Neural cell (in vitro differentiated cells): ENCODE measurements at regions not wholly inside any gene's neighbourhood (a gene's known extent, or its start where the extent isn't known, plus 50 kb on each side); places are given as distances from the start of the nearest gene placed in this dataset.

Source experiments
- H2AFZ ChIP-seq: fragments of 200-600, 300-800 bp; sonication (generic), shearing (Covaris generic); 2 replicates; pipeline ENCODE4 v1.6.0; 2014; ENCODE audit warnings: low read depth, mild to moderate bottlenecking, antibody characterized with exemption, low read length, moderate library complexity
- H3F3A ChIP-seq: fragments of 200-600 bp; shearing (Covaris generic); 2 replicates; pipeline ENCODE4 v1.6.1; 2016; ENCODE audit warnings: mild to moderate bottlenecking, moderate library complexity, mixed read lengths, antibody characterized with exemption, low read length; ENCODE audit not compliant: insufficient read depth, poor library complexity, severe bottlenecking
- H3K27ac ChIP-seq: fragments of 200-600, 300-800 bp; sonication (generic), shearing (Covaris generic); 2 replicates; pipeline ENCODE4 v1.5.1; 2014; ENCODE audit warnings: mild to moderate bottlenecking, low read length, moderate library complexity
- H3K27me3 ChIP-seq: fragments of 300-800, 200-600 bp; sonication (generic), shearing (Covaris generic); 2 replicates; pipeline ENCODE4 v1.6.0; 2014; ENCODE audit warnings: mild to moderate bottlenecking, low read depth, low read length, moderate library complexity; ENCODE audit not compliant: insufficient read depth
- H3K36me3 ChIP-seq: fragments of 300-800, 200-600 bp; sonication (generic), shearing (Covaris generic); 2 replicates; pipeline ENCODE4 v1.5.1; 2014; ENCODE audit warnings: mild to moderate bottlenecking, antibody characterized with exemption, low read length, moderate library complexity; ENCODE audit not compliant: insufficient read depth
- H3K4me2 ChIP-seq: fragments of 300-800, 200-600 bp; sonication (generic), shearing (Covaris generic); 2 replicates; pipeline ENCODE4 v1.6.0; 2014; ENCODE audit warnings: mild to moderate bottlenecking, low read length
- H3K4me3 ChIP-seq: fragments of 300-800, 200-600 bp; sonication (generic), shearing (Covaris generic); 2 replicates; pipeline ENCODE4 v1.5.1; 2014; ENCODE audit warnings: mild to moderate bottlenecking, low read length, moderate library complexity
- H3K79me2 ChIP-seq: fragments of 200-600 bp; shearing (Covaris generic); replicated peaks from 2 replicates; pipeline ENCODE4 v1.6.0; 2014; ENCODE audit warnings: mild to moderate bottlenecking, low read length, moderate library complexity; ENCODE audit not compliant: insufficient read depth
- H3K9ac ChIP-seq: fragments of 300-800, 200-600 bp; sonication (generic), shearing (Covaris generic); 2 replicates; pipeline ENCODE4 v1.6.1; 2016; ENCODE audit warnings: mild to moderate bottlenecking, low read length, mixed read lengths
- H3K9me2 ChIP-seq: fragments of 200-600 bp; shearing (Covaris generic); 2 replicates; pipeline ENCODE4 v1.6.1; 2016; ENCODE audit warnings: mild to moderate bottlenecking, low read length, mixed read lengths; ENCODE audit not compliant: insufficient read depth
- H3K9me3 ChIP-seq: fragments of 200-600, 300-800 bp; sonication (generic), shearing (Covaris generic); 2 replicates; pipeline ENCODE4 v1.6.1; 2016; ENCODE audit warnings: mild to moderate bottlenecking, mixed run types, low read length, moderate library complexity, mixed read lengths
- H4K20me1 ChIP-seq: fragments of 200-600 bp; shearing (Covaris generic); 2 replicates; pipeline ENCODE4 v1.6.1; 2016; ENCODE audit warnings: mild to moderate bottlenecking, mixed run types; ENCODE audit not compliant: insufficient read depth
- EP300 ChIP-seq: fragments of 450-650 bp; conservative IDR thresholded peaks from 2 replicates; pipeline ENCODE4 v1.6.1; 2014; ENCODE audit warnings: antibody characterized with exemption, mild to moderate bottlenecking, moderate library complexity; ENCODE audit not compliant: poor library complexity, severe bottlenecking
- EZH2 ChIP-seq: fragments of 200-600, 300-800 bp; shearing (Covaris generic), sonication (generic); IDR thresholded peaks from 2 replicates; pipeline ENCODE4 v1.6.1; 2014; ENCODE audit warnings: antibody characterized with exemption, low read length, borderline replicate concordance, mild to moderate bottlenecking; ENCODE audit not compliant: insufficient read depth, poor library complexity, severe bottlenecking
- MXI1 ChIP-seq: fragments of 450-650 bp; conservative IDR thresholded peaks from 2 replicates; pipeline ENCODE4 v1.6.1; 2014; ENCODE audit warnings: antibody characterized with exemption, mild to moderate bottlenecking; ENCODE audit not compliant: poor library complexity, severe bottlenecking
- POLR2AphosphoS5 ChIP-seq: IDR thresholded peaks from 2 replicates; pipeline ENCODE4 v1.6.1; 2012
- RAD21 ChIP-seq: fragments of 450-650 bp; conservative IDR thresholded peaks from 2 replicates; pipeline ENCODE4 v1.6.1; 2014; ENCODE audit warnings: antibody characterized with exemption, mild to moderate bottlenecking, moderate library complexity
- REST ChIP-seq: IDR thresholded peaks from 2 replicates; pipeline ENCODE4 v1.6.1; 2012; ENCODE audit warnings: borderline replicate concordance
- SMC3 ChIP-seq: fragments of 450-650 bp; conservative IDR thresholded peaks from 2 replicates; pipeline ENCODE4 v1.6.1; 2014; ENCODE audit warnings: antibody characterized with exemption, mild to moderate bottlenecking, moderate library complexity; ENCODE audit not compliant: poor library complexity
- TAF1 ChIP-seq: IDR thresholded peaks from 2 replicates; pipeline ENCODE4 v1.6.1; 2012; ENCODE audit warnings: low read depth
- TF ChIP-seq, protein P1 (sequence below): fragments of 450-650 bp; IDR thresholded peaks from 2 replicates; pipeline ENCODE4 v1.5.1; 2014; ENCODE audit warnings: antibody characterized with exemption, mild to moderate bottlenecking, moderate library complexity; ENCODE audit not compliant: poor library complexity, severe bottlenecking

- no peaks in the 10 kb centered on the region for H3K36me3 ChIP-seq
- H3K4me3 ChIP-seq: no peak overlapping the region
- TF ChIP-seq, protein P1, sequence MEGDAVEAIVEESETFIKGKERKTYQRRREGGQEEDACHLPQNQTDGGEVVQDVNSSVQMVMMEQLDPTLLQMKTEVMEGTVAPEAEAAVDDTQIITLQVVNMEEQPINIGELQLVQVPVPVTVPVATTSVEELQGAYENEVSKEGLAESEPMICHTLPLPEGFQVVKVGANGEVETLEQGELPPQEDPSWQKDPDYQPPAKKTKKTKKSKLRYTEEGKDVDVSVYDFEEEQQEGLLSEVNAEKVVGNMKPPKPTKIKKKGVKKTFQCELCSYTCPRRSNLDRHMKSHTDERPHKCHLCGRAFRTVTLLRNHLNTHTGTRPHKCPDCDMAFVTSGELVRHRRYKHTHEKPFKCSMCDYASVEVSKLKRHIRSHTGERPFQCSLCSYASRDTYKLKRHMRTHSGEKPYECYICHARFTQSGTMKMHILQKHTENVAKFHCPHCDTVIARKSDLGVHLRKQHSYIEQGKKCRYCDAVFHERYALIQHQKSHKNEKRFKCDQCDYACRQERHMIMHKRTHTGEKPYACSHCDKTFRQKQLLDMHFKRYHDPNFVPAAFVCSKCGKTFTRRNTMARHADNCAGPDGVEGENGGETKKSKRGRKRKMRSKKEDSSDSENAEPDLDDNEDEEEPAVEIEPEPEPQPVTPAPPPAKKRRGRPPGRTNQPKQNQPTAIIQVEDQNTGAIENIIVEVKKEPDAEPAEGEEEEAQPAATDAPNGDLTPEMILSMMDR: no peak
- TF ChIP-seq RAD21: no peak
- TF ChIP-seq SMC3: no peak
- no peak for TF ChIP-seq TAF1
- no peak for TF ChIP-seq POLR2AphosphoS5
- TF ChIP-seq EZH2: no peak
- no peak for TF ChIP-seq REST
- no peak for TF ChIP-seq MXI1
- no peak for TF ChIP-seq EP300
- H3K4me2 ChIP-seq: no peak overlapping the region
- H2AFZ ChIP-seq: no peak overlapping the region
- no peak overlapping the region for H3K27ac ChIP-seq
- no peaks in the 10 kb centered on the region for H4K20me1 ChIP-seq
- H3F3A ChIP-seq: no peaks in the 10 kb centered on the region
- H3K9me2 ChIP-seq: no peaks in the 10 kb centered on the region
- H3K9me3 ChIP-seq: no peaks in the 10 kb centered on the region
- no peak overlapping the region for H3K9ac ChIP-seq
- H3K27me3 ChIP-seq: no peaks in the 10 kb centered on the region
- H3K79me2 ChIP-seq: no peaks in the 10 kb centered on the region
Measured at GRCh38 chr5:67319935-67320725, 123.5 kb upstream of the CD180 start.

DNA sequence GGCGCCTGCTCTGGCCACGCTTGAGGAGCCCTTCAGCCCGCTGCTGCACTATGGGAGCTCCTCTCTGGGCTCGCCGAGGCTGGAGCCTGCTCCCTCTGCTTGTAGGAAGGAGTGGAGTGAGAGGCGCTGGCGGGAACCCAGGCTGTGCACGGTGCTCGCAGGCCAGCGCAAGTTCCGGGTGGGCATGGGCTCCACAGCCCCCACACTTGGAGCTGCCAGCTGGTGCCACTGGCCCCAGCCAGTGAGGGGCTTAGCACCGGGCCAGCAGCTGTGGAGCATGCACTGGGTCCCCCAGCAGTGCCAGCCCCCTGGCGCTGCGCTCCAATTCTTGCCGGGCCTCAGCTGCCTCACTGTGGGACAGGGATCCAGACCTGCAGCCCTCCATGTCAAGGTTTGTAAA, 122.1 kb upstream of the CD180 start:
- Histone ChIP-seq H3K9me2 (no peaks in the 10 kb centered on the region), H3F3A (no peaks in the 10 kb centered on the region), H3K27ac (no peak overlapping the region), H2AFZ (no peak overlapping the region), H3K4me3 (no peak overlapping the region), H3K27me3 (no peaks in the 10 kb centered on the region), H3K9ac (no peak overlapping the region), H3K36me3 (no peaks in the 10 kb centered on the region), H3K9me3 (no peaks in the 10 kb centered on the region), H4K20me1 (no peaks in the 10 kb centered on the region), H3K4me2 (no peak overlapping the region), H3K79me2 (no peaks in the 10 kb centered on the region)
- TF ChIP-seq POLR2AphosphoS5: no peak
- TF ChIP-seq, protein P1: no peak
- TF ChIP-seq EP300: no peak
- no peak for TF ChIP-seq EZH2
- no peak for TF ChIP-seq MXI1
- no peak for TF ChIP-seq RAD21
- TF ChIP-seq TAF1: no peak
- no peak for TF ChIP-seq SMC3
- no peak for TF ChIP-seq REST
